ENCODE measurements at regions not wholly inside any gene's neighbourhood (a gene's known extent, or its start where the extent isn't known, plus 50 kb on each side); places are given as distances from the start of the nearest gene placed in this dataset.

DNA sequence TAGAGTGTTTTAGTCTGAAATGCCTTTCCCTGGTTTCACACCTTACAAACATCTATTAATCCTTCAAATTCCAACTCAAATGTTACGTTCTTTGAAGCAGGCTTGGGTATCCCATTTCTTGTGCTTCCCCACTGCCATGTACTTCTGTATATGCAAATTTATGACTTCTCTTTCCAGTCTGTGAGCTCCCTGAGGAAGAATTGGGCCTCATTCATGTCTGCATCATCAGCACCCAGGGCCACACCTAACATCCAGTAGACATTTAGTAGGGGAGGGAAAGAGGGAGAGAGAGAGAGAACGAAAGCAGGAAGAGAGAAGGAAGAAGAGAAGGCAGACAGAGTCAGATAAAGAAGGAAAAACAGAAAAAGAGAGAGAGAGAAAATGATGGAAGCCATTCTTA is 53.3 kb upstream of the KY start:
- CTCF ChIA-PET: no interaction called here
- no peaks in the 10 kb centered on the region for H3K36me3 ChIP-seq (ENCODE audit: control insufficient read depth, insufficient read depth, low read length)
- POLR2A ChIA-PET: no interaction called here
- TF ChIP-seq, protein P1, sequence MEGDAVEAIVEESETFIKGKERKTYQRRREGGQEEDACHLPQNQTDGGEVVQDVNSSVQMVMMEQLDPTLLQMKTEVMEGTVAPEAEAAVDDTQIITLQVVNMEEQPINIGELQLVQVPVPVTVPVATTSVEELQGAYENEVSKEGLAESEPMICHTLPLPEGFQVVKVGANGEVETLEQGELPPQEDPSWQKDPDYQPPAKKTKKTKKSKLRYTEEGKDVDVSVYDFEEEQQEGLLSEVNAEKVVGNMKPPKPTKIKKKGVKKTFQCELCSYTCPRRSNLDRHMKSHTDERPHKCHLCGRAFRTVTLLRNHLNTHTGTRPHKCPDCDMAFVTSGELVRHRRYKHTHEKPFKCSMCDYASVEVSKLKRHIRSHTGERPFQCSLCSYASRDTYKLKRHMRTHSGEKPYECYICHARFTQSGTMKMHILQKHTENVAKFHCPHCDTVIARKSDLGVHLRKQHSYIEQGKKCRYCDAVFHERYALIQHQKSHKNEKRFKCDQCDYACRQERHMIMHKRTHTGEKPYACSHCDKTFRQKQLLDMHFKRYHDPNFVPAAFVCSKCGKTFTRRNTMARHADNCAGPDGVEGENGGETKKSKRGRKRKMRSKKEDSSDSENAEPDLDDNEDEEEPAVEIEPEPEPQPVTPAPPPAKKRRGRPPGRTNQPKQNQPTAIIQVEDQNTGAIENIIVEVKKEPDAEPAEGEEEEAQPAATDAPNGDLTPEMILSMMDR (IDR thresholded peaks at IDR 0.05; ENCODE audit: insufficient read depth, low read depth, low read length): no peak
- DNase-seq (ENCODE audit: low read depth): no peak
- no peak overlapping the region for H3K4me3 ChIP-seq (ENCODE audit: low read depth, low read length)
- H3K27me3 ChIP-seq (ENCODE audit: control insufficient read depth, insufficient read depth, low read length): no peaks in the 10 kb centered on the region

DNA sequence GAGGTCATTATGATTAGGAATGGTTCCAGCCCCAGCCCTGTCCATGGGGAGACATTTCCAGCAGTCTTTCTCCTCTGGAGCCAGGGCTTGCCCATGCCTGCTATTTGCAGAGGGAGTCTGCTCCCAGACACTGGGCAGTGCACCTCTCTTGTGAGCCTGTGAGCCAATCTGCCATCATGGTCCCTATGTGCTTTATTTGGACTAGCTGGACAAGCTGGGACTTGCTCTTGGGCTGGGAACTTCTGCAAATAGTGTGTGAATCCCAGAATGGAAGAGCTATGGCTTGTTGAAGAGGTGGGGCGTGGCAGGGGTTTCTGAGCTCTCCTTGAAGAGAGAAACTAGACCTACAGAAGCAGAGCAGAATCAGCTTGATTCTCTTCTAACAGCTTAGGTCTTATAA is 53.7 kb upstream of the KY start:
- ChIA-PET POLR2A (no interaction called here), CTCF (interaction anchor here (0.9 to 1.0 kb wide), 2 partner anchors 15 to 50 kb away, joined by 3 read pairs; no protein-coding TSS in a partner anchor)
- no peak overlapping the region for H3K4me3 ChIP-seq (ENCODE audit: low read depth, low read length)
- H3K27me3 ChIP-seq (ENCODE audit: control insufficient read depth, insufficient read depth, low read length): no peaks in the 10 kb centered on the region
- DNase-seq (ENCODE audit: low read depth): no peak
- no peaks in the 10 kb centered on the region for H3K36me3 ChIP-seq (ENCODE audit: control insufficient read depth, insufficient read depth, low read length)
- TF ChIP-seq, protein P1 (IDR thresholded peaks at IDR 0.05; ENCODE audit: insufficient read depth, low read depth, low read length): no peak

DNA sequence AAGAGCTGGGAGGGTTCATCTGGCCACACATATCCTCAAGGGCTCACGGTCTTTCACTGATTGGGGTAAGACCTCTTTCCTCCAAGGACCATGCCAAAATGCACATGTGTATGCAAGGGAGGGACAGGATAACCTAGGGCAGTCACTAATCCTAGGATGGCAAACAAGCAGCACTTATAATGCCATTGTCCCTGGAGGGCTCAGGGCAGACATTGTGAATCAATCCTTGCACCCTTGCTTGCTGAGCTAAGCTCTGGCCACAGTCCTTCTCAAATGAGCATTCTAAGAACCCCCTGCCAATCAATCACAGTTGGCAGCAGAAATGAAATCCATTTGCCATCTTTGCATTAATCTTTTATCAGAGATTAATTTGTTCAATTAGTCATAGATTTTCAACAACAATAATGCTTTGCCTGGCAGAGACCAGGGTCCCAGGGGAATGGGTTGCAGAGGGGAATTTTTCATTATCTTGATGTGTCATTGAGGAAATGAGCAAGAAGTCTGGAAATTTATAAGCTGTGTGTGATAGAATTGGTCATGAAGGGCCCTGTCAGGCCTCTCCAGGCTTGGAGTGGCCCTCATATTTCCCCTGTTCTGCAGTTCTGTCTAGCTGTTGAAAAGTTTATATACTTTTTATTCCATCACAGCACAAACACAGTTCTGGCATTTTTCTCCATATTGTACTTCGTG is 57.2 kb upstream of the KY start:
- no peak for DNase-seq (ENCODE audit: low read depth)
- Histone ChIP-seq H3K36me3 (ENCODE audit: control insufficient read depth, insufficient read depth, low read length) (no peaks in the 10 kb centered on the region), H3K27me3 (ENCODE audit: control insufficient read depth, insufficient read depth, low read length) (no peaks in the 10 kb centered on the region), H3K4me3 (ENCODE audit: low read depth, low read length) (no peak overlapping the region)
- ChIA-PET CTCF (no interaction called here), POLR2A (no interaction called here)
- TF ChIP-seq, protein P1 (IDR thresholded peaks at IDR 0.05; ENCODE audit: insufficient read depth, low read depth, low read length): no peak

DNA sequence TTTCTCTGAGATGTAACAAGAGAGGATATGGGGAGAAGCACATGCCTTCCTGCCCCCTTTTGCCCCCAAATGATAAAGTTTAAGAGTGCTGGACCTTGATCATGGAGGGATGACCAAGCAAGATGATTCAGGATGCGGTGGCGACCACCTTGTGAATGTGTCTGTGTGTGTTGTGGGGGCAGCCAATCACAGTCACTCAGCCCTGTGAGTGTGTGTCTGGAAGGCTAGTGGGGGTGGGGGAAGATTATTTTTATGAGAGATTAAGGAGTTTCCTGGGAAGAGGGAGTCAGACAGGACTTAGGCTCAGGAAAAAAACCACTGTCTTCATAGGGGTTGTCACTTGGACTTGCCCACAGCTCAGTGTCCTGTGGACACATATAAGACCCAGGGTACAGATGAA is 57.8 kb upstream of the KY start:
- DNase-seq (ENCODE audit: low read depth): no peak
- CTCF ChIA-PET: no interaction called here
- POLR2A ChIA-PET: no interaction called here

DNA sequence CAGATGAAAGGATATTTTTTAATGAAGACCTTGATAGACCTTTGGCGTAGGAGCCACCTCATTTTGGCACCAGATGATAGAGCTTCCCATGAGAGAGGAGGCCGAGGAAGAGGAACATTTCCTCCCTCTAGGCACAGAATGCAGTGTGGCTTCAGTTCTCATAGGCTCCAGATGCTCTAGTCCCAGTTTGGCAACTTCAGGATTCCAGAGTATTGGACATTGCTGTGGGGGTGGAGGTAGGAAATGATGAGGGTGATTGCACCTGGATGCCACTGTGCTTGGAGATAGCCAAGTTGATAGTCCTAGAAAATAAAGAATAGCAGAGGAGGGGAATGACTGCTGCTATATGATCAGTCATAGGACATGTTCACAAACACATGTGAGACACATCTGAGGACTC is 58.3 kb upstream of the KY start:
- Histone ChIP-seq H3K27me3 (ENCODE audit: control insufficient read depth, insufficient read depth, low read length) (no peaks in the 10 kb centered on the region), H3K4me3 (ENCODE audit: low read depth, low read length) (no peak overlapping the region), H3K36me3 (ENCODE audit: control insufficient read depth, insufficient read depth, low read length) (no peaks in the 10 kb centered on the region)
- CTCF ChIA-PET: no interaction called here
- no peak for DNase-seq (ENCODE audit: low read depth)
- TF ChIP-seq, protein P1 (IDR thresholded peaks at IDR 0.05; ENCODE audit: insufficient read depth, low read depth, low read length): no peak
- POLR2A ChIA-PET: no interaction called here

More for the DNA sequence above, 57.8 kb upstream of the KY start:
- Histone ChIP-seq H3K27me3 (ENCODE audit: control insufficient read depth, insufficient read depth, low read length) (no peaks in the 10 kb centered on the region), H3K4me3 (ENCODE audit: low read depth, low read length) (no peak overlapping the region), H3K36me3 (ENCODE audit: control insufficient read depth, insufficient read depth, low read length) (no peaks in the 10 kb centered on the region)
- TF ChIP-seq, protein P1 (IDR thresholded peaks at IDR 0.05; ENCODE audit: insufficient read depth, low read depth, low read length): no peak

All from BJ (cell line).